ENCODE measurements at regions not wholly inside any gene's neighbourhood (a gene's known extent, or its start where the extent isn't known, plus 50 kb on each side); places are given as distances from the start of the nearest gene placed in this dataset.

DNA sequence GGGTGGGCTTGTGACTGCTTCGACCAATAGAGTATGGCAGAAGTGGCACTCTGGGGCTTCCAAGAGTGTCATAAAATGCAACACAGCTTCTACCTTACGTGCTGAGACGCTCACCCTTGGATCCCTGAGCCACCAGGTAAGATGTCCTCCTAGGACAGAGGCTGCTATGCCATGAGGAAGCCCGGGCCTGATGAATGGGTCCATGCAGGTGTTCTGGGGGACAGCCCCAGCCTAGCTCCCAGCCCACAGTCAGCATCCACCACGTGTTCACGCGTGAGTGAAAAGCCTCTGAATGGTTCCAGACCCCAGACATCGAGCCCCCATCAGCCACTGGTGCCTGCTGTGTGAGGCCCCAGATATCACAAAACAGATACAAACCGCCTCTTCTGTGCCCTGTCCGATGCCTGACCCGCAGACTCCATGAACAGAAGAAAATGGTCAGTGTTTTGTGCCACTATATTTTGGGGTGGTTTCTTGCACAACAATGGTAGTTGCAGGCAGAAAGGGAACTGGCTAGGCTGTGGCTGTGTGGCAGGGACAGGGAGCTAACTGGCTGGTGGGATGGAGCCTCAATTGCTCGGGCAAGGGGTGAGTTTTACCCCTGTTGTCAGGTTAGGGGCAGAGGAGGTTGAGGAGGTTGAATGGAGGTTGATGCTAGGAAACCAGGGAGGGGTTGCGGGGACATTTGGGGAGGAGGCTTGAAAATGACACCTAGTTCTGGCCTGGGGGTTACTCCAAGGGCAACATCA is 92.2 kb downstream of the LINGO1 start:
- TF ChIP-seq, protein P1, sequence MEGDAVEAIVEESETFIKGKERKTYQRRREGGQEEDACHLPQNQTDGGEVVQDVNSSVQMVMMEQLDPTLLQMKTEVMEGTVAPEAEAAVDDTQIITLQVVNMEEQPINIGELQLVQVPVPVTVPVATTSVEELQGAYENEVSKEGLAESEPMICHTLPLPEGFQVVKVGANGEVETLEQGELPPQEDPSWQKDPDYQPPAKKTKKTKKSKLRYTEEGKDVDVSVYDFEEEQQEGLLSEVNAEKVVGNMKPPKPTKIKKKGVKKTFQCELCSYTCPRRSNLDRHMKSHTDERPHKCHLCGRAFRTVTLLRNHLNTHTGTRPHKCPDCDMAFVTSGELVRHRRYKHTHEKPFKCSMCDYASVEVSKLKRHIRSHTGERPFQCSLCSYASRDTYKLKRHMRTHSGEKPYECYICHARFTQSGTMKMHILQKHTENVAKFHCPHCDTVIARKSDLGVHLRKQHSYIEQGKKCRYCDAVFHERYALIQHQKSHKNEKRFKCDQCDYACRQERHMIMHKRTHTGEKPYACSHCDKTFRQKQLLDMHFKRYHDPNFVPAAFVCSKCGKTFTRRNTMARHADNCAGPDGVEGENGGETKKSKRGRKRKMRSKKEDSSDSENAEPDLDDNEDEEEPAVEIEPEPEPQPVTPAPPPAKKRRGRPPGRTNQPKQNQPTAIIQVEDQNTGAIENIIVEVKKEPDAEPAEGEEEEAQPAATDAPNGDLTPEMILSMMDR (IDR thresholded peaks at IDR 0.05; ENCODE audit: borderline replicate concordance, insufficient read depth, low read depth, low read length): no peak
- H3K4me3 ChIP-seq (ENCODE audit: low read depth, low read length): no peak overlapping the region

DNA sequence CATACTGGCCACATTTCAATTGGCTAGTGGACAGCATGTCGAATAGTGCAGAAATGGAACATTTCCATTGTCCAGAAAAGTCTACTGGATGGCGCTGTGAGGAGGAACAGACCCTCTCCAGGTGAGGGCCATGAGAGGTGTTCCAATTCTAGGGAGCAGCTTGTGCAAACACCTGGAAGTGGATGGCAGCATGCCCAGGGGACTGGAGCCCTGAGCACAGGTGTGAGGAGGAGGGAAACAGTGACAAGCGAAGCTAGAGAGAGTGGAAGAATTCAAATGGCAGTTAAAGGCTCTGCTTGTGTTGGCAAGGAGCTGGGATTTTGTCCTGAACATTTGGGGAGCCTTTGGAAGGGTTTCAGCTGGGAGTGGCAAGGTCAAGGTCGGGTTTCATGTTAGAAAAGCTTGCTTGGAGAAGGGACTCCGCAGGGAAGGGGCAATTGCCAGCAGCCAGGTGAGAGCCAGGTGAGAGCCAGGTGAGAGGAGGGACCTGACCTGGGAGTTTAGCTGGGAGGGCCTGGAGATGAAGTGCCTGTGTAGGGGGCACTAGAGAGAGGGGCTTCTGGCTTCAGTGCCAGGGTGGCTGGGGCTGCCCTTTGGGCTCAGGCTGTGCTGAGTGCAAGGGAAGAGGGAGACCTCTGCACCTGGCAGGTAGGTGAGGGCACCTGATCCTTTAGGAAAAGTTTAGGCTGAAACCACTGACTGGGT is 93.8 kb downstream of the LINGO1 start:
- TF ChIP-seq, protein P1 (IDR thresholded peaks at IDR 0.05; ENCODE audit: borderline replicate concordance, insufficient read depth, low read depth, low read length): no peak
- no peak overlapping the region for H3K4me3 ChIP-seq (ENCODE audit: low read depth, low read length)

DNA sequence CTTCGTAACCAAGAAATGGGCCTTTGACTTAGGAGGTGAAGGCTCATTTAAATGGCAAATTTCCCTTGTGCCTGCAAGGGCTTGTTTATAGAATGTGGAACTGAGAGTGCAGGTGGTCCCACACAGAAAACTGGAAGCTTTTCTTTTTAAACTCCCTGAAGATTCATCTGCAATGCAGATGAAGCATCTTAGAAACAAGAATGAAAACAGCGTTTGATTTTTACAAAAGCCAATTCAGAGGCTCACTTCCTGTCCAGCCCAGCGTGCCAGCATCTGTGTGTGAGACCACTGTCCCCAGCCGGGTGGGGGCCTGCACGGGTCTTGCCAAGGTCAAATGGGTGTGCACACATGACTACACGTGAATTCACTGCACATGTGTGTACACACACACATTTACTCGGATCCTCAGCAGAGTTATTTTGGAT is 94.7 kb downstream of the LINGO1 start:
- TF ChIP-seq, protein P1 (IDR thresholded peaks at IDR 0.05; ENCODE audit: borderline replicate concordance, insufficient read depth, low read depth, low read length): no peak
- H3K4me3 ChIP-seq (ENCODE audit: low read depth, low read length): peak overlapping the region; percentile 12

DNA sequence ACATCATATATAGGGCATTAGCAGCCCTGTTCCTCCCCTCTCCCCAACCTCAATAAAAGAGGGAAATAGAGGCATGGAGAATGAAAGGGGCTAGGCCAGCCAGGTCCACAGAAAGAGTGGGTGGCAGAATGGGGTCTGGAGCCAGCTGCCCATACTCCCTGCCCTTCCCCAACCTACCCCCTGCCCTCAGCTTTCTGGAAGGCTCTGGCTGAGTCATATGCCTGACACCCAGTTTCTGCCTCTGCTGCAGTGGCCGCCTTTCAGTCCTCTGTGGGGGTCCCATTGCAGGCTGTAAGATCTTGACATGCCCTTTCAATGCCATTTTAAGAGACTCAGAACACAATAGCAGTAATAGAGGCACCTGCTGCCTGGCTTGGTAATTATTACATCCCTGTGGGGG is 95.7 kb downstream of the LINGO1 start:
- TF ChIP-seq, protein P1 (IDR thresholded peaks at IDR 0.05; ENCODE audit: borderline replicate concordance, insufficient read depth, low read depth, low read length): no peak
- H3K4me3 ChIP-seq (ENCODE audit: low read depth, low read length): no peak overlapping the region

DNA sequence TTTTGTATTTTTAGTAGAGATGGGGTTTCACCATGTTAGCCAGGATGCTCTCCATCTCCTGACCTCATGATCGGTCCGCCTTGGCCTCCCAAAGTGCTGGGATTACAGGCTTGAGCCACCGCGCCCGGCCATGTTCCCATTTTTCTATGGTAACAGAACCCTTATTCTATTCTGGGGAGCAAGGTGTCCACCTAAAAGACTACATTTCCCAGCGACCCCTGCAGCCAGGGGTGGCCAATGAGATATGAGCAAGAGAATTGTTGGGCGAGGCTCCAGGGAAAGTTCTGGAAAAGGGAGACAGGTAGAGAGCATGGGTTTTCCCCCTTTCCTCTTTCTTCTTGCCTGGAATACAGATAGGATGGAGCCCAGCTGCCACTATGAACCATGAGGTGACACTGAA is 96.9 kb downstream of the LINGO1 start:
- TF ChIP-seq, protein P1 (IDR thresholded peaks at IDR 0.05; ENCODE audit: borderline replicate concordance, insufficient read depth, low read depth, low read length): no peak
- H3K4me3 ChIP-seq (ENCODE audit: low read depth, low read length): no peak overlapping the region

All from GM12875 (cell line).